ENCODE measurements at regions not wholly inside any gene's neighbourhood (a gene's known extent, or its start where the extent isn't known, plus 50 kb on each side); places are given as distances from the start of the nearest gene placed in this dataset.

DNA sequence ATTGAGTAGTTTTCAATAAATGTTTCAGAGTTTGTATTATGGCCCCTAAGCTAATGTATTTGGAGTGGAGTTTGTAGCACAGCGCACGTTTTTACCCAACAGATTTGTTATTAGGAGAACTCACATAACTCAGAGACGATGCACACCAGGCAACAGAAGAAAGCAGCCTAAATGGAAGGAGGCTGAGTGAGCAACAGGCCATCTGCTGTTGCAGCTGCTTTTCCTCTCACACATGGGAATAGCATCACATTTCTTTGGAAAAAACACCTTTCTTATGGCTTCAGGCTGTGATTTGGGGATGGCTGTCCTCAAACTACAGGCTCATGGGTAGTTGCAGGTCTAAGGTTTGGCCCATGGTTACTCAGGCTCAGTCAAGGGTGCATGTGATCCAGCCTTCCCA is 469.3 kb upstream of the MCTP2 start:
- no peak for TF ChIP-seq POLR2AphosphoS5 (IDR thresholded peaks at IDR 0.05; ENCODE audit: borderline replicate concordance, low read depth, low read length)
- TF ChIP-seq EZH2 (IDR thresholded peaks at IDR 0.05) = no peak

All from SK-N-MC (cell line).